Activated T-helper 1 cell treated with anti-CD3 and anti-CD28 coated beads, Interleukin-12 subunit alpha, Interleukin-12 subunit beta, Interleukin-2, Interleukin-4 antibody, amounts not matched to agents 30 ng/mL and 10 ng/mL and 1 ng/mL, durations not matched to agents 14 hours and 24 hours and 36 hours (primary cell): ENCODE measurements at regions not wholly inside any gene's neighbourhood (a gene's known extent, or its start where the extent isn't known, plus 50 kb on each side); places are given as distances from the start of the nearest gene placed in this dataset.

Experiments
- DNase-seq: peaks from one replicate; pipeline ENCODE4 v3.0.0; 2021; ENCODE audit warnings: low spot score
- H3K27ac Mint-ChIP-seq: one replicate; pipeline ENCODE4 v1.8.0; 2021; ENCODE audit warnings: mild to moderate bottlenecking, mixed read lengths
- H3K27me3 Mint-ChIP-seq: one replicate; pipeline ENCODE4 v1.8.0; 2022; ENCODE audit warnings: mild to moderate bottlenecking, moderate library complexity, mixed read lengths; ENCODE audit not compliant: insufficient read depth
- H3K36me3 Mint-ChIP-seq: one replicate; pipeline ENCODE4 v1.8.0; 2021; ENCODE audit warnings: low read depth, mixed read lengths
- H3K4me1 Mint-ChIP-seq: one replicate; pipeline ENCODE4 v1.8.0; 2021; ENCODE audit warnings: low read depth, mixed read lengths
- H3K4me3 Mint-ChIP-seq: one replicate; pipeline ENCODE4 v1.8.0; 2021; ENCODE audit warnings: mild to moderate bottlenecking, moderate library complexity, mixed read lengths
- H3K9me3 Mint-ChIP-seq: one replicate; pipeline ENCODE4 v1.8.0; 2021; ENCODE audit warnings: mixed read lengths
- intact Hi-C: fragments of 100-400 bp; cut with micrococcal nuclease; formaldehyde crosslinking; loops from one replicate; pipeline ENCODE4 v1.15.1; 2024

DNA sequence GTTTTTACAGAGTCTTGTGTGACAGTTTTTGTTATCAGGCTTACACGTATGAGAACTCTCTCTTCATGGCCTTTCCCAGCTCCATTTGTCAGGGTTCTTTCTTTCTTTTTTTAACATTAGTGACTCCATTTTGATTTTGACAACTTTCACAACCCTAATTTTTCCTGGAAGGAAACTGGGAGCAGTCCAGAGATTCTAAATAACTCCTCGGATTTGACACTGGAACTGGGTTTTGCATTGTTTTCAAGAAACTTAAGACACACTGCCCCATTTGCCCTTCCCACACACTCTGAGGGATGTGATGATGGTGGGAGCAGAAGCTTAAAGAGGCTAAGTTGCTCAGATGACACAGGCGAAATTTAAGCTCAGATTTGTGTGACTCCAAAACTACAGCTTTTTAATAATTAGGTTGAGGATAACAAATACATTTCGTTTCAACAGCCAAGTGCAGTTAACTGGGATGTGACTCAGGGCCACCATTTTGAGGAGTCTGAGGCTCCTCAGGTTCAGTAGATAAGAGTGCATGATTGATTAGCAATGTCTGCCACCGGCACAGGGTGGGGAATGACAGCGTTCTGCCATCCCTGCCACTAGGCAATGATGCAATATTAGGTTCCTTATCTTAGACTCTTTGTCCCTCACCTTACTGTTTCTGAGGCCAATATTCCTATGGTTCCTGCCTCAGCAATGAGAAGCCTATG, 95.1 kb upstream of the ATP1A1 start:
- no peak overlapping the region for H3K27ac Mint-ChIP-seq

GRCh38 chr1:116278541-116278866, 94.5 kb upstream of the ATP1A1 start:
- Mint-ChIP-seq H3K4me1 (no peaks in the 10 kb centered on the region), H3K27me3 (peaks cover 22% of the 10 kb centered on the region), H3K27ac (no peak overlapping the region), H3K4me3 (no peak overlapping the region), H3K9me3 (no peaks in the 10 kb centered on the region), H3K36me3 (peaks cover 2% of the 10 kb centered on the region)
- intact Hi-C loops = no loop called here
- DNase-seq = no peak

More for the DNA sequence above, 95.1 kb upstream of the ATP1A1 start:
- H3K9me3 Mint-ChIP-seq = no peaks in the 10 kb centered on the region
- intact Hi-C loops = no loop called here
- H3K36me3 Mint-ChIP-seq = peaks cover 2% of the 10 kb centered on the region
- H3K4me1 Mint-ChIP-seq = no peaks in the 10 kb centered on the region
- H3K4me3 Mint-ChIP-seq = no peak overlapping the region
- peaks cover 23% of the 10 kb centered on the region for H3K27me3 Mint-ChIP-seq
- no peak for DNase-seq

GRCh38 chr1:116279715-116280114, 93.3 kb upstream of the ATP1A1 start:
- Mint-ChIP-seq H3K4me3 (no peak overlapping the region), H3K9me3 (no peaks in the 10 kb centered on the region), H3K27me3 (peaks cover 19% of the 10 kb centered on the region), H3K27ac (no peak overlapping the region), H3K36me3 (peaks cover 2% of the 10 kb centered on the region), H3K4me1 (no peaks in the 10 kb centered on the region)
- no peak for DNase-seq
- intact Hi-C loops = no loop called here

DNA sequence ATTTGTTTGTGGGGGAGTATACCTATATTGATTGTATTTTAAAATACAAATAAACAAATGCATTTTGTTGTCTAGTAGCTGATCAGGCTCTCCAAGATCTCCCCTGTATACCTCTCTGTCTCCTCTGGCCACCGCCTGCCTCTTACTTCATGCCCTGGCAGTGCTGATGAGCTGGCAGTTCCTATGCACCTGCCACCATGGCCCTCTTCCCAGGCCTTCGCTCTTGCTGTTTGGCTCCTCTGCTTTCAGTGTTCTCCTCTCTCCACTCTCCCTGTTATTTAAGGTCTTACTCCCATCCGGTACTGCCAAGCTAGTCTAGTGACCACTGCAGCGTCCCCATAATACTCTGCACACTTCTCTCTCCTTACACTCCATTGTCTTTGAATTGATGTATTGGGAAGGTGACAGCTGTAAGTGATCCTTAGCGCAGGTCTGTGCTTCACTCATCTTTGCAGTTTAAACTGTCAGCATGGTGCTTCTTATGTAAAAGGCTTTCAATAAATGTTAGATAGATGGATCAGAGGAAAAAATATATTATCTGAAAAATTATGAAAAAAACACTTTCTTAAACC, 88.1 kb upstream of the ATP1A1 start:
- peaks cover 2% of the 10 kb centered on the region for H3K36me3 Mint-ChIP-seq
- H3K27me3 Mint-ChIP-seq = peaks cover 20% of the 10 kb centered on the region
- no peak overlapping the region for H3K4me3 Mint-ChIP-seq
- no peaks in the 10 kb centered on the region for H3K4me1 Mint-ChIP-seq
- peaks cover 4% of the 10 kb centered on the region for H3K9me3 Mint-ChIP-seq
- no peak for DNase-seq
- H3K27ac Mint-ChIP-seq = no peak overlapping the region
- intact Hi-C loops = no loop called here

- Mint-ChIP-seq H3K9me3 (peaks cover 4% of the 10 kb centered on the region), H3K4me3 (no peak overlapping the region), H3K36me3 (peaks cover 2% of the 10 kb centered on the region), H3K4me1 (no peaks in the 10 kb centered on the region), H3K27me3 (peaks cover 21% of the 10 kb centered on the region), H3K27ac (no peak overlapping the region)
- intact Hi-C loops = no loop called here
- DNase-seq = no peak
Observed at GRCh38 chr1:116286541-116286971, 86.5 kb upstream of the ATP1A1 start.

DNA sequence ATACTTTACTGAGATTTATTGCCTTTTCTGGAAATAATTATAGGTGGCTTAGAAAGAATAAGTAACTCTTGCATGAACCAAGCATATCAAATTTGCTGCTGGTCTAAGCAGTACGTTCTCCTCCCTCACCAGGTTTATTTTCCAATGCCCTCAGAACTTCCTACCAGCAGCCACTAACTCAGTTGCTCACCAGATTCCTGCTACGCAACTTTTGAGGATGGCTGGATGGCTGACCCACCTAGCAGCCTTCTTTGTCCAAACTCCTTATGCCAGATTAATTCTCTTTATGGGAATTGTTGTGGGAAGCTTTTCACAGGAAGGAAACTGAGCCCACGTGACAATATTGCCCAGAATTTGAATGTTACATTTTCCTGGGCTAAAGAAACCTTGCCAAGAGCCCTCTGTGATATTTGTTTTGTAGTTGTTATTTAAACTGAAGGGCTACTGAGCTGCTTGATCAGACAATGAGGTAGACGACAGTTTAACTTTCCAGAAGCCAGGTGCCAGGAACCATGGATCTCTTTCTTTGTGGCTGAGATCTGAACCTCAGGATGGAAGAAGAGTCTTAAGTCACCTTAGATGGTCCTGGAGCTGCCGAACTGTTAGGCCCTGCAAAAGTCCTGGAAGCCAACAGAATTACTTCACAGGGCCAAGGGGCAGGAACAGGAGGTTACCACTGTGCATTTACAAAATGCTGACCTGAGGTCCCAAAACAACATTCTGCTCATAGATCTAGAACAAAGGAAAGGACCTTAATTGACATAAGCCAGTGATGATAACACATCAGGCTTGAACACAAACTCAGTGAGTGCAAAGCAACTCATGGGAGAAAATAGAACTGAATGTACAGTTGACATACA, 85.5 kb upstream of the ATP1A1 start:
- no peak overlapping the region for H3K4me3 Mint-ChIP-seq
- intact Hi-C loops = no loop called here

DNA sequence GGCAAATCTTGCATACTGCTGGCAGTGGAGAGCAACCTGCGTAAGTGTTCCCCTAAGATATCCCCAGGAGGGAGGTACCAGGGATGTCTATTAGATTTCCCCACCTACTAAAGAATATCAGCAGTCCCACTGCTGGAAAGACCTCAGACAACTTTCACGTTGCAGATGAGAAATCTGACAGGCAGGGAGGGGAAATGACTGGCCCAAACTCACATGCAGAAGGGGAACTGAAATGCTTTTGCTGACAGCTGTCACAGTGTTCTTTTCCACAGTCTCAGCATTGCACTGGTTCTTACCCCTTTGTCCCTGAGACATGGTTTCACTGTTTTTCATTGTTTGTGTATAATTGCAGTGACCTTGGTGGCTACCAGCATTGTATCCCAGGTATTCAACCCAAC, 84.8 kb upstream of the ATP1A1 start:
- Mint-ChIP-seq H3K4me3 (no peak overlapping the region), H3K27me3 (peaks cover 10% of the 10 kb centered on the region), H3K4me1 (no peaks in the 10 kb centered on the region), H3K36me3 (no peaks in the 10 kb centered on the region), H3K9me3 (peaks cover 4% of the 10 kb centered on the region), H3K27ac (no peak overlapping the region)
- DNase-seq = no peak
- intact Hi-C loops = no loop called here

More for the DNA sequence above, 85.5 kb upstream of the ATP1A1 start:
- Mint-ChIP-seq H3K36me3 (peaks cover 2% of the 10 kb centered on the region), H3K27me3 (peaks cover 16% of the 10 kb centered on the region), H3K9me3 (peaks cover 4% of the 10 kb centered on the region), H3K27ac (no peak overlapping the region), H3K4me1 (no peaks in the 10 kb centered on the region)
- no peak for DNase-seq

- intact Hi-C loops = no loop called here
- peaks cover 6% of the 10 kb centered on the region for H3K27me3 Mint-ChIP-seq
- H3K4me3 Mint-ChIP-seq = no peak overlapping the region
- H3K27ac Mint-ChIP-seq = no peak overlapping the region
- peaks cover 4% of the 10 kb centered on the region for H3K9me3 Mint-ChIP-seq
- DNase-seq = no peak
- no peaks in the 10 kb centered on the region for H3K4me1 Mint-ChIP-seq
- H3K36me3 Mint-ChIP-seq = no peaks in the 10 kb centered on the region
Observed at GRCh38 chr1:116289193-116289592, 83.9 kb upstream of the ATP1A1 start.

DNA sequence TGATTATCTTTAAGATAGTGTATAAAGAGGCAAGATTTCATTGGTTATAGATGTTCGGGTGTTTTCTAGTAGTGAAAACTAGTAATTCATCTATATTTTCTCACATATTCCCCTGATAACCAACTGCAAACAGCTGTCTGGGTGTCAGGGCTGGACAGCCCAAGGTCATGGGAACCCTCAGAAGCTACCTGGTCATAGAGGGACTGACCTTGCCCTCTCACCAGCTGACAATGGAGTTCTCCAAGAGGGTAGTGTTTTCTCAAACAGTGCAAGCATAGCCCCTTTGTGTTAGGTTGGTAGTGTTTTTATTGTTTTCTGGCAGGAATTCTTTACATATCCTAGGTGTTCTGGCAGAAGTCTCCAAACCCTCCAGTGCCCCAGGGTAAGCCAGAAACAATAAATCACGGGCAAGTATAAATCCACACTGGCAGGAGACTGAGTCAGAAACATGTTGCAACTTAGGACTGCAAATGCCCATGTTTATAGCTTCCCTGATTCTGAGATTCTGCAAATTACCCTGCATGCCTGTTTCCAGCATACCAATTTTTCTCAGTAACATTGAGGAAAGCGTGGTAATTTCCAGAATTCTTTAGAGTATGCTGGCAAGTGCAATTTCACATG, 82.8 kb upstream of the ATP1A1 start:
- H3K4me3 Mint-ChIP-seq = no peak overlapping the region

DNA sequence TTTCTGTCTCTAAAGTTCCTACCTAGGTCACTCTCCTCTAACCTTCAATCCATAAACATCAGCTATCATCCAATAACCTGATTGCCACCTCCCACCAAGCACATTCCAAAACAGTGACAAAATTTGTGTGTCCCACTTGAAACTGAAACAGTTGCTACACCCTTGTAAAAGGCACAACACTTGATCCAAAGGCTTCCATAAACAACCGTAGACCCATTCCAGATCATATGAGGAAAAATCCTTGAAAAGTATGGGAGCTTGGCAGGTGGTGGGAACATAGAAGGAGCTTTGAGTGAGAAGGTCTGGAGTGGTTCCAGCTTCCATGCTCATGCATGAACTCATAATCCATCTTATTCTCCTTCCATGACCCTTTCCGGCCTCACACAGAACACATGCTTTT, 82.0 kb upstream of the ATP1A1 start:
- DNase-seq = no peak
- H3K4me3 Mint-ChIP-seq = no peak overlapping the region
- intact Hi-C loops = no loop called here
- H3K27ac Mint-ChIP-seq = no peak overlapping the region
- H3K9me3 Mint-ChIP-seq = no peaks in the 10 kb centered on the region
- H3K4me1 Mint-ChIP-seq = no peaks in the 10 kb centered on the region
- H3K36me3 Mint-ChIP-seq = no peaks in the 10 kb centered on the region
- peaks cover 9% of the 10 kb centered on the region for H3K27me3 Mint-ChIP-seq

More for the DNA sequence above, 82.8 kb upstream of the ATP1A1 start:
- H3K36me3 Mint-ChIP-seq = no peaks in the 10 kb centered on the region
- H3K27ac Mint-ChIP-seq = no peak overlapping the region
- intact Hi-C loops = no loop called here
- no peaks in the 10 kb centered on the region for H3K9me3 Mint-ChIP-seq
- no peaks in the 10 kb centered on the region for H3K4me1 Mint-ChIP-seq
- DNase-seq = no peak
- H3K27me3 Mint-ChIP-seq = peaks cover 6% of the 10 kb centered on the region

DNA sequence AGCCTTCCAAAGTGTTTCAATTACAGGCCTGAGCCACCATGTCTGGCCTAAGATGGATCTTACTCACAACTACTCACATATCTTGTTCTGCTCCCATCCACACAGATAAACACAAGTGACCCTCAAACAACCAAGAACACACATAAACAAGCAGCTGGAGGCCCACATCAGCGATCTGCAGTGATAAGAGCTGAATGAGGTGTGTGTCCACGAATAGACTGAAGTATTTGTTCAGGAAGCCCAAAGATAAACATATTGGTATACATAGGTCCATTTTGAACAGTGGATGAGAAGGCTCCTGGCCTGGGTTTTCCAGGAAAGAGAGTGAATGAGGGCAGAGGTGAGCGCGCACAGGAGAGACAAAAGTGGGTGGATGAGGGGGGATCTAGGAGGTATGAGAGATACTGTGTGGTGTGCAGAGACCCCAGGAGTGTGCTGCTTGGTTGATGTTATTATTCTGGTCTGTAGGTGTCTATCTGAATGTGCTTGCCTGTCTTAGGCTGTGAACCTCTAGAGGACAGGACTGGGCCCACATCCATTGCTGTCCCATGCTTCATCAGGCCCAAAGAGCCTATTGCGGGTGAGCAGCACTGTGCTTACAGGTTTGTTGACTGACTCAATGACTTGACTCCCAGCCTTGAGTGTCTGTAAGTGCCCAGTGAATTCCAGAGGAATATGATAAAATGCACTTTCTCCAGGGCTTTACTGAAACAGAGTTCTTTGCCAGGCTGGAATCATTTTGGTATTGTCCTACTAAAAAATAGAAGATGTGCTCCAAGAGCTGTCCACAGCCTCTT, 79.9 kb upstream of the ATP1A1 start:
- Mint-ChIP-seq H3K4me3 (no peak overlapping the region), H3K9me3 (no peaks in the 10 kb centered on the region), H3K27ac (no peak overlapping the region), H3K36me3 (no peaks in the 10 kb centered on the region), H3K27me3 (peaks cover 7% of the 10 kb centered on the region), H3K4me1 (no peaks in the 10 kb centered on the region)
- DNase-seq = no peak
- intact Hi-C loops = no loop called here

DNA sequence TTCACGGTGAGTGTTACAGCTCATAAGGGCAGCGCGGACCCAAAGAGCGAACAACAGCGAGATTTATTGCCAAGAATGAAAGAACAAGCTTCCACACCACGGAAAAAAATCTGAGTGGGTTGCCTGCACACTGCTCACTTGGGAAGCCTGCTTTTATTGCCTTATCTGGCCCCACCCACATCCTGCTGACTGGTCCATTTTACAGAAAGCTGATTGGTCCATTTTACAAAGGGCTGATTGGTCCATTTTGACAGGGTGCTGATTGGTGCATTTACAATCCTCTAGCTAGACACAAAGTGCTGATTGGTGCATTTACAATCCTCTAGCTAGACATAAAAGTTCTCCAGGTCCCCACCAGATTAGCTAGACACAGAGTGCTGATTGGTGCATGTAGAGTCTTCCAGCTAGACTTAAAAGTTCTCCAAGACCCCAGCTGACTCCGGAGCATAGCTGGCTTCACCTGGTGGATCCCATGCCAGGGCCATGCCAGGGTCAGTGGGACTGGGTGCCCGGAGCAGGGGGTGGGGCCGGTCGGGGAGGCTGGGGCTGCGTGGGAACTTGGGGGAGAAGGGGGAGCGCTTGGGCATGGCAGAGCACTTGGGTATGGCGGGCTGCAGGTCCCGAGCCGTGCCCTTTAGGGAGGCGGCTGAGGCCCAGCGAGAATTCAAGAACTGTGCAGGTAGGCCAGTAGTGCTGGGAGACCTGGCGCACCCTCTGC, 75.4 kb upstream of the ATP1A1 start:
- no peaks in the 10 kb centered on the region for H3K36me3 Mint-ChIP-seq
- no peaks in the 10 kb centered on the region for H3K9me3 Mint-ChIP-seq
- intact Hi-C loops = no loop called here
- no peaks in the 10 kb centered on the region for H3K4me1 Mint-ChIP-seq
- DNase-seq = no peak
- H3K27me3 Mint-ChIP-seq = peaks cover 3% of the 10 kb centered on the region
- H3K4me3 Mint-ChIP-seq = no peak overlapping the region
- no peak overlapping the region for H3K27ac Mint-ChIP-seq
